ENCODE measurements at regions not wholly inside any gene's neighbourhood (a gene's known extent, or its start where the extent isn't known, plus 50 kb on each side); places are given as distances from the start of the nearest gene placed in this dataset.
A peak's percentile ranks its signal among the peaks of the same experiment; 100 is the strongest.

GRCh38 chr7:340979-341694, 51.2 kb downstream of the FOXL3 start:
- DNase-seq (ENCODE audit: low read depth): no peak

- DNase-seq (ENCODE audit: low read depth): no peak
Measured at GRCh38 chr7:341841-342638, 52.1 kb downstream of the FOXL3 start.

- DNase-seq (ENCODE audit: low read depth): no peak
Measured at GRCh38 chr7:342681-343216, 52.8 kb downstream of the FOXL3 start.

GRCh38 chr7:343227-343822, 53.4 kb downstream of the FOXL3 start:
- DNase-seq (ENCODE audit: low read depth): no peak

GRCh38 chr7:343864-344607, 54.1 kb downstream of the FOXL3 start:
- DNase-seq (ENCODE audit: low read depth): no peak

- DNase-seq (ENCODE audit: low read depth): no peak
Measured at GRCh38 chr7:344608-344994, 54.6 kb downstream of the FOXL3 start.

- no peak for DNase-seq (ENCODE audit: low read depth)
Measured at GRCh38 chr7:346116-346898, 56.3 kb downstream of the FOXL3 start.

- DNase-seq (ENCODE audit: low read depth): no peak
Measured at GRCh38 chr7:347001-347590, 57.1 kb downstream of the FOXL3 start.

GRCh38 chr7:347644-348479, 57.9 kb downstream of the FOXL3 start:
- DNase-seq (ENCODE audit: low read depth): no peak

- DNase-seq (ENCODE audit: low read depth): no peak
Measured at GRCh38 chr7:348480-348844, 58.5 kb downstream of the FOXL3 start.

GRCh38 chr7:348962-349743, 59.2 kb downstream of the FOXL3 start:
- DNase-seq (ENCODE audit: low read depth): no peak

- DNase-seq (ENCODE audit: low read depth): peak; percentile 44
Measured at GRCh38 chr7:351256-351655, 61.3 kb downstream of the FOXL3 start.

- DNase-seq (ENCODE audit: low read depth): peak; percentile 20
Measured at GRCh38 chr7:351681-352480, 61.9 kb downstream of the FOXL3 start.

- DNase-seq (ENCODE audit: low read depth): no peak
Measured at GRCh38 chr7:353746-354325, 63.9 kb downstream of the FOXL3 start.

- no peak for DNase-seq (ENCODE audit: low read depth)
Measured at GRCh38 chr7:354597-355470, 64.9 kb downstream of the FOXL3 start.

GRCh38 chr7:355568-355967, 65.6 kb downstream of the FOXL3 start:
- no peak for DNase-seq (ENCODE audit: low read depth)

- no peak for DNase-seq (ENCODE audit: low read depth)
Measured at GRCh38 chr7:356087-356486, 66.1 kb downstream of the FOXL3 start.

Data from activated T-cell treated with anti-CD3 and anti-CD28 coated beads for 24 hours (primary cell).